Colonic mucosa (tissue), 4 donors: ENCODE measurements at regions not wholly inside any gene's neighbourhood (a gene's known extent, or its start where the extent isn't known, plus 50 kb on each side); places are given as distances from the start of the nearest gene placed in this dataset.
"Not testable (repeated sequence)": the region's sequence is repeated elsewhere in the genome, so short reads cannot be mapped to it uniquely, and the experiment has no call there.

Source experiments
- DNase-seq: peaks from one replicate; pipeline ENCODE4 v3.0.0-alpha.2; 2020
- H3K27ac ChIP-seq: fragments of 200-600 bp; one replicate; pipeline ENCODE4 v1.8.0; 2021
- H3K27me3 ChIP-seq: fragments of 200-600 bp; one replicate; pipeline ENCODE4 v1.8.0; 2021
- H3K36me3 ChIP-seq: fragments of 200-600 bp; one replicate; pipeline ENCODE4 v1.8.0; 2021
- H3K4me1 ChIP-seq: fragments of 200-600 bp; one replicate; pipeline ENCODE4 v1.8.0; 2021; ENCODE audit warnings: mild to moderate bottlenecking
- H3K4me3 ChIP-seq: fragments of 200-600 bp; one replicate; pipeline ENCODE4 v1.8.0; 2021
- H3K9ac ChIP-seq, 2 donors: one replicate each; pipeline ENCODE4 v1.7.0; 2013; ENCODE audit warnings: control low read depth in 2 of 2, low read depth in 2 of 2, low read length in 2 of 2
- H3K9me3 ChIP-seq: fragments of 200-600 bp; one replicate; pipeline ENCODE4 v1.8.0; 2021
- intact Hi-C: fragments of 100-400 bp; cut with DNase I; formaldehyde crosslinking; loops from one replicate; pipeline ENCODE4 v1.14.1; 2022
- TF ChIP-seq, protein P1 (sequence below): fragments of 200-600 bp; IDR thresholded peaks from one replicate; pipeline ENCODE4 v1.8.0; 2022; ENCODE audit warnings: antibody characterized with exemption, mild to moderate bottlenecking
- donor health status: healthy.
- donor health status: DM: no; HTN: no; CAD: no.
- donor health status: DM: no; HTN: no; CAD: no.

DNA sequence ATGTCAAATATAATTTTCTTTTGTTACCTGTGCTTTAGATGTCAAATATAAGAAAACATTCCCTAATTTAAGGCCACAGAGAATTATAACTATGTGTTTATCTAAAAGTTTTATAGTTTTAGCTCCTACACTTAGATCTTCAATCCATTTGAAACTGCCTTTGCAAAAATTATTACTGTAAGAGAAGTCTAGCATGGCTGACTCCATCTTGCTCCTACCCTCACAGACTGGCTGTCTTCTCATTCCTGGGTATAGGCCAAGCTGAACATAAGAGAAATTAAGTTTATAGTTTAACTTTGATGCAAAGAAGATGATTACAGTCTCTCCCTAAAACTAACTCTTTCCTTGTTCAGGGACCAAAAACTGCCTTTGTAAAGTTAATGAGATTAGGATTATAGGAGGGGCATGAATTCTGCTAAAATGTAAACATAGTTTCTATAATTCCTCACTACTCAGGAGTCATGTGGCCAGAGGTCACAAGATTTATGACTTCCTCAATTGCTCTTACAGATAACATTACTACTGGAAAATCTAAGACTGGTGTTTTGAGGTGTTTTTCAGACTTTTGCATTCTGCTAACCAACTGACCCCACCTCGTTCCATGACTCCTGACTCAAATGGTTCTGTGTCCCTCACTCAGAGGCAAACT, 184.0 kb downstream of the BCHE start:
- Histone ChIP-seq H3K36me3 (no peaks in the 10 kb centered on the region), H3K9ac (no peak overlapping the region), H3K4me3 (no peak overlapping the region), H3K4me1 (no peaks in the 10 kb centered on the region), H3K27me3 (no peaks in the 10 kb centered on the region), H3K9me3 (no peaks in the 10 kb centered on the region), H3K27ac (no peak overlapping the region)
- TF ChIP-seq, protein P1, sequence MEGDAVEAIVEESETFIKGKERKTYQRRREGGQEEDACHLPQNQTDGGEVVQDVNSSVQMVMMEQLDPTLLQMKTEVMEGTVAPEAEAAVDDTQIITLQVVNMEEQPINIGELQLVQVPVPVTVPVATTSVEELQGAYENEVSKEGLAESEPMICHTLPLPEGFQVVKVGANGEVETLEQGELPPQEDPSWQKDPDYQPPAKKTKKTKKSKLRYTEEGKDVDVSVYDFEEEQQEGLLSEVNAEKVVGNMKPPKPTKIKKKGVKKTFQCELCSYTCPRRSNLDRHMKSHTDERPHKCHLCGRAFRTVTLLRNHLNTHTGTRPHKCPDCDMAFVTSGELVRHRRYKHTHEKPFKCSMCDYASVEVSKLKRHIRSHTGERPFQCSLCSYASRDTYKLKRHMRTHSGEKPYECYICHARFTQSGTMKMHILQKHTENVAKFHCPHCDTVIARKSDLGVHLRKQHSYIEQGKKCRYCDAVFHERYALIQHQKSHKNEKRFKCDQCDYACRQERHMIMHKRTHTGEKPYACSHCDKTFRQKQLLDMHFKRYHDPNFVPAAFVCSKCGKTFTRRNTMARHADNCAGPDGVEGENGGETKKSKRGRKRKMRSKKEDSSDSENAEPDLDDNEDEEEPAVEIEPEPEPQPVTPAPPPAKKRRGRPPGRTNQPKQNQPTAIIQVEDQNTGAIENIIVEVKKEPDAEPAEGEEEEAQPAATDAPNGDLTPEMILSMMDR: no peak
- intact Hi-C loops: no loop called here
- DNase-seq: peak; percentile 45

DNA sequence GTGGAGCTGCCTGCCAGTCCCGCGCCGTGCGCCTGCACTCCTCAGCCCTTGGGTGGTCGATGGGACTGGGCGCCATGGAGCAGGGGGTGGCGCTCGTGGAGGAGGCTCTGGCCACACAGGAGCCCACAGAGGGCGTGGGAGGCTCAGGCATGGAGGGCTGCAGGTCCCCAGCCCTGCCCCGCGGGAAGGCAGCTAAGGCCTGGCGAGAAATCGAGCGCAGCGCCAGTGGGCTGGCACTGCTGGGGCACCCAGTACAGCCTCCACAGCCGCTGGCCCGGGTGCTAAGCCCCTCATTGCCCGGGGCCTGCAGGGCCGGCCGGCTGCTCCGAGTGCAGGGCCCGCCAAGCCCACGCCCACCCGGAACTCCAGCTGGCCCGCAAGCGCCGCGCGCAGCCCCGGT, 187.9 kb downstream of the BCHE start:
- H3K4me3 ChIP-seq, DNase-seq, H3K36me3 ChIP-seq, H3K9me3 ChIP-seq, H3K27ac ChIP-seq, H3K9ac ChIP-seq, H3K27me3 ChIP-seq, intact Hi-C loops, H3K4me1 ChIP-seq: not testable (repeated sequence)

DNA sequence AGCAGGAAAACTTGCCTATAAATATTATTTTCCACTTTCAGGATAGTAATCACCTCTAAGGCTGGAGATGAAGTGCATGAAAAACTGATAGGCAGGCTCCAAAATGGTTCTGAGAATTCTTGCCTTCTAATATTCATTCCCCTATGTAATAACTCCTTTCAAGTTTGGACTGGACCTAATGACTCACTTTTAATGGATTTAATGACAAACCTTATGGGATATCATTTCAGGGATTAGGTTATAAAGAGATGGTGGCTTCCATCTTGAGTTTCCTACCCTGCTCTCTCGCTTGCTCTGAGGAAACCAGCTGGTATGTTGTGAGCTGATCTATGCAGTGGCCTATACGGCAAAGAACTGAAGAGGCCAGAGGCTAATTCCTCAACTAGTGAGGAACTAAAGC, 192.0 kb downstream of the BCHE start:
- intact Hi-C loops: no loop called here
- Histone ChIP-seq H3K4me1 (no peaks in the 10 kb centered on the region), H3K36me3 (no peaks in the 10 kb centered on the region), H3K9me3 (no peaks in the 10 kb centered on the region), H3K9ac (no peak overlapping the region), H3K27ac (no peak overlapping the region), H3K4me3 (no peak overlapping the region), H3K27me3 (no peaks in the 10 kb centered on the region)
- DNase-seq: no peak
- TF ChIP-seq, protein P1: no peak

DNA sequence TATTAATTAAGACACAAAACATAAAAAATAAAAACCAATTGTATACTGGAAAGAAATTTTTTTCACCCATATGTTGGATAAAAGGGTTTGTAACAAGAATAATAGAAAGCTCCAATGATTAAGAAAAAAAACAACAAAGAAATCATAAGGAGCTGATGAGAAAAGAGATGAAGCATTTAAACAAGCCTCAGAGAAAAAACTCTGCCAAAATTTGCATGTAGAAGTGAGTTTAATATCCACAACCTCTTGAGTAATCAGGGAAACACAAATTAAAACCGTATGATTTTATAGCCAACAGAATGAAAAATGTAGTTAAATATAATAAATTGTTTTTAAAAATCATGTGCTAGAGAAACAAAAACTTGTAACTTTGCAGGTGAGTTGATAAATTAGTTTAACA, 192.9 kb downstream of the BCHE start:
- Histone ChIP-seq H3K36me3 (no peaks in the 10 kb centered on the region), H3K27me3 (no peaks in the 10 kb centered on the region), H3K9ac (no peak overlapping the region), H3K27ac (no peak overlapping the region), H3K9me3 (no peaks in the 10 kb centered on the region), H3K4me1 (no peaks in the 10 kb centered on the region), H3K4me3 (no peak overlapping the region)
- TF ChIP-seq, protein P1: no peak
- intact Hi-C loops: no loop called here
- DNase-seq: no peak

DNA sequence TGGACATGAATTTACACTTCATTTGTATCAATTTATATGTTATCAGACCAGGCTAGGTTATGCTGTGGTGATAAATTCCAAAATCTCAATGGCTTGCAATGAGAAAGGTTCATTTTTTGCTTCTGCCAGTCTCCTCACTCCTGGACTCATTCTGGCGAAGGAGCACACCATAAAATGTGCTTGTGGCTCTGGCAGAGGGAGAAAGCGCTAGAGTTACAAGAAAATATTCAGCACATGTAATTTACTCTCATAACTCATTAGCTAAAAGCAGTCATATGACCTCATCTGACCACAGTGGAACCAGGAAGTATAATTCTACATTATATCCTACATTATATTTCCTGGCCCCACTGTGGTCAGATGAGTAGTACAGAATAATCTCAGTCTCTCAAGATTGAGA, 193.8 kb downstream of the BCHE start:
- Histone ChIP-seq H3K27ac (no peak overlapping the region), H3K4me1 (no peaks in the 10 kb centered on the region), H3K27me3 (no peaks in the 10 kb centered on the region), H3K9ac (no peak overlapping the region), H3K9me3 (no peaks in the 10 kb centered on the region), H3K4me3 (no peak overlapping the region), H3K36me3 (no peaks in the 10 kb centered on the region)
- intact Hi-C loops: no loop called here
- DNase-seq: no peak
- TF ChIP-seq, protein P1: no peak

DNA sequence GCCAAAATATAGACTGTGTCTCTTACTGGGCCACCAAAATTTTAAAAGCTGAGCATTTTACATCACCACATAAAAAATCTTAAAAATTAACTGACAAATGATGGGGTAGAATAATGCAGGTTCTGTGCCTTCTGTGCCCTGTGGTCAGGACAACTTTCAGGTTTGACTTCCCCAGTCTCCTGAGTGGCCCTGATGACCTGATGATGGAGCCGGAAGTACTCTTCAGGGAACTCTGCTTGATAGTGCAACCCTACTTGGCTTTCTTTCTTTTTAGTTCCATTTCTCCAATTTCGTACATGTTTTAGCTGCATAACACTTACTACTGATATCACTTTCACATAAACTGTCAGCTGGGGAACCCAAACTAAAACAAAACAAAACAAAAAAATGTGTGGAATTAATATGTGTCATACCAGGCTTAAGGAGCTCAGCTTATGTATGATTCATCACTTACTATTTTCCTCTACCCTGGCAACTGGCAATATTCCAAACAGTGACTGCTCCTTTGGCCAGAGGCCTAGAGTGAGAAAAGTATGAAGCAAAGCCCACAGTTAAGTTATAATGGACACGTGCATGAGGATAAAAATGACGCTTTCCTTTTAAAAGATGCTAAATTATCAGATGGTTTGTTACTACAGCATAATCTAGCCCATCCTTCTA, 194.3 kb downstream of the BCHE start:
- peak; percentile 51 for DNase-seq
- no peak overlapping the region for H3K9ac ChIP-seq
- H3K27me3 ChIP-seq: no peaks in the 10 kb centered on the region
- H3K9me3 ChIP-seq: no peaks in the 10 kb centered on the region
- TF ChIP-seq, protein P1: no peak
- H3K36me3 ChIP-seq: no peaks in the 10 kb centered on the region
- no peak overlapping the region for H3K27ac ChIP-seq
- H3K4me3 ChIP-seq: no peak overlapping the region
- H3K4me1 ChIP-seq: no peaks in the 10 kb centered on the region
- intact Hi-C loops: no loop called here
